MM.1S (cell line): ENCODE measurements at regions not wholly inside any gene's neighbourhood (a gene's known extent, or its start where the extent isn't known, plus 50 kb on each side); places are given as distances from the start of the nearest gene placed in this dataset.

Source experiments
- DNase-seq: peaks from one replicate; pipeline ENCODE4 v3.0.0-alpha.2; 2015
- H2AFZ ChIP-seq: fragments of 300-600 bp; sonication (generic); 2 replicates; pipeline ENCODE4 v1.6.0; 2016; ENCODE audit warnings: antibody characterized with exemption, low read length
- H3F3A ChIP-seq: fragments of 300-600 bp; sonication (generic); 2 replicates; pipeline ENCODE4 v1.6.1; 2016; ENCODE audit warnings: mild to moderate bottlenecking, antibody characterized with exemption, low read length, moderate library complexity, mixed read lengths; ENCODE audit not compliant: insufficient read depth
- H3K27ac ChIP-seq: fragments of 300-600 bp; sonication (generic); 2 replicates; pipeline ENCODE4 v1.5.1; 2016; ENCODE audit warnings: mild to moderate bottlenecking, low read length
- H3K27me3 ChIP-seq: fragments of 300-600 bp; sonication (generic); replicated peaks from 2 replicates; pipeline ENCODE4 v1.6.0; 2016; ENCODE audit warnings: low read length; ENCODE audit not compliant: insufficient read depth
- H3K36me3 ChIP-seq: fragments of 300-600 bp; sonication (generic); replicated peaks from 2 replicates; pipeline ENCODE4 v1.6.1; 2016; ENCODE audit warnings: mild to moderate bottlenecking, low read length, mixed read lengths; ENCODE audit not compliant: insufficient read depth
- H3K4me1 ChIP-seq: fragments of 300-600 bp; sonication (generic); 2 replicates; pipeline ENCODE4 v1.6.1; 2016; ENCODE audit warnings: low read length, mixed read lengths
- H3K4me2 ChIP-seq: fragments of 300-600 bp; sonication (generic); 2 replicates; pipeline ENCODE4 v1.6.0; 2016; ENCODE audit warnings: low read depth, low read length
- H3K4me3 ChIP-seq: fragments of 300-600 bp; sonication (generic); 2 replicates; pipeline ENCODE4 v1.5.1; 2016; ENCODE audit warnings: low read length, mixed read lengths
- H3K79me2 ChIP-seq: fragments of 300-600 bp; sonication (generic); 2 replicates; pipeline ENCODE4 v1.6.1; 2016; ENCODE audit warnings: mixed run types, low read length, mixed read lengths
- H3K9ac ChIP-seq: fragments of 300-600 bp; sonication (generic); 2 replicates; pipeline ENCODE4 v1.6.1; 2016; ENCODE audit warnings: low read length, mixed read lengths
- H3K9me2 ChIP-seq: fragments of 300-600 bp; sonication (generic); replicated peaks from 2 replicates; pipeline ENCODE4 v1.6.1; 2016; ENCODE audit warnings: mild to moderate bottlenecking, low read length, mixed read lengths; ENCODE audit not compliant: insufficient read depth
- H3K9me3 ChIP-seq: fragments of 300-600 bp; sonication (generic); replicated peaks from 2 replicates; pipeline ENCODE4 v1.6.1; 2016; ENCODE audit warnings: mild to moderate bottlenecking, low read length, mixed read lengths; ENCODE audit not compliant: insufficient read depth
- H4K20me1 ChIP-seq: fragments of 300-600 bp; sonication (generic); 2 replicates; pipeline ENCODE4 v1.6.1; 2016; ENCODE audit warnings: mild to moderate bottlenecking, low read length, moderate library complexity, mixed read lengths; ENCODE audit not compliant: insufficient read depth
- CTCF ChIP-seq: fragments of 300-600 bp; sonication (generic); IDR thresholded peaks from 2 replicates; pipeline ENCODE4 v1.5.1; 2016; ENCODE audit warnings: antibody characterized with exemption, low read length, mixed read lengths
- EZH2 ChIP-seq: fragments of 300-600 bp; sonication (generic); optimal IDR thresholded peaks from 2 replicates; pipeline ENCODE3; 2017; ENCODE audit warnings: low read depth, mild to moderate bottlenecking, antibody characterized with exemption, low read length, mixed read lengths
- EZH2phosphoT487 ChIP-seq: fragments of 300-600 bp; sonication (generic); IDR thresholded peaks from 2 replicates; pipeline ENCODE4 v1.6.1; 2018; ENCODE audit warnings: antibody characterized with exemption, low read length

DNA sequence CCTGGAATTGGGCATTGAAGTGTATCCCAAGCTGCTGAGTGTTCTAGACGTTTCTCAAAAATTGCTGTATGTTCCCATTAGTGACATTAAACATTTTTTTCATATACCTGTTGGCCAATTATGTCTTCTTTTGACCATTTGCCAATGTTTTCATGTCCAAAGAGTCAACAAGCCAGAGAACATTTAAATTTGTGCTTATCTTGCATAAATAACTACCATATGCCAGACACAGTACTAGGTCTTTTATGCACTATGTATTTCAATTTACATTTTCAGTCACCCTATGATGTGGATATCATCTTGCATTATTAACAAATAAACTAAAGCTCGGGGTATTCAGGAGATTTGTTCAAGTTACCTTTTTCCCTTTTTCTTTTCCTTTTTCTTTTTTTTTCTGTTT lies 632.9 kb upstream of the C16orf82 start:
- H3K9ac ChIP-seq: no peak overlapping the region
- H3K4me3 ChIP-seq: no peak overlapping the region
- H3K9me3 ChIP-seq: no peaks in the 10 kb centered on the region
- H3K4me1 ChIP-seq: no peaks in the 10 kb centered on the region
- TF ChIP-seq EZH2: no peak
- TF ChIP-seq EZH2phosphoT487: no peak
- no peak for TF ChIP-seq CTCF
- H3K36me3 ChIP-seq: no peaks in the 10 kb centered on the region; the same call in 1 of the 2 replicates
- H4K20me1 ChIP-seq: no peaks in the 10 kb centered on the region
- no peak overlapping the region for H3K4me2 ChIP-seq
- no peak overlapping the region for H3K27ac ChIP-seq
- H3K9me2 ChIP-seq: no peaks in the 10 kb centered on the region
- H2AFZ ChIP-seq: no peak overlapping the region
- DNase-seq: no peak
- no peaks in the 10 kb centered on the region for H3F3A ChIP-seq
- no peaks in the 10 kb centered on the region for H3K27me3 ChIP-seq
- no peaks in the 10 kb centered on the region for H3K79me2 ChIP-seq

- DNase-seq: no peak
- no peak overlapping the region for H3K4me2 ChIP-seq
- TF ChIP-seq EZH2: no peak
- no peak for TF ChIP-seq EZH2phosphoT487
- TF ChIP-seq CTCF: no peak
- H2AFZ ChIP-seq: no peak overlapping the region
- no peaks in the 10 kb centered on the region for H3K27me3 ChIP-seq
- no peak overlapping the region for H3K4me3 ChIP-seq
- no peaks in the 10 kb centered on the region for H3K9me3 ChIP-seq
- H3K9ac ChIP-seq: no peak overlapping the region
- H3K9me2 ChIP-seq: no peaks in the 10 kb centered on the region
- H3K27ac ChIP-seq: no peak overlapping the region
- no peaks in the 10 kb centered on the region for H3K4me1 ChIP-seq
- H3K36me3 ChIP-seq: no peaks in the 10 kb centered on the region; the same call in 1 of the 2 replicates
- no peaks in the 10 kb centered on the region for H4K20me1 ChIP-seq
- H3F3A ChIP-seq: no peaks in the 10 kb centered on the region
- H3K79me2 ChIP-seq: no peaks in the 10 kb centered on the region
These were observed 625.5 kb upstream of the C16orf82 start for GRCh38 chr16:26441178-26441577.

DNA sequence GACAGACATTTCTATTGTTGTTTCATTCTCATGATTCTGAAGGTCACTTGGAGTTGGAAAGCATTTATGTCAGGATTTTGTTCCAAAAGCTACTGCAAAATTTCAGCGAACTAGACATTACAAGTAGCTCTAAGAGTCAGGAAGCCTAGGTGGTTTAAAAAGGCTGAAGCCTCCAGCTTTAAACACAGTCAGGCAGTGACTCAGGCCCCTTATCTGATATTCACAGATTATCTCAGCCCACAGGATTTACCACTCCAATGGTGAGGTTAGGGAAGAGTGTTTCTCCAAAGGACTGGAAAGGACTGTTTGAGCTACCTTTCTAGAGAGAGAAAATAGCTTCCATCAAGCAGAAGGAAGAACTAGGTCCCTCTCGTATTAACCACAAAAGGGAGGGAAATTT lies 624.4 kb upstream of the C16orf82 start:
- Histone ChIP-seq H3K9me3 (no peaks in the 10 kb centered on the region), H2AFZ (no peak overlapping the region), H3K79me2 (no peaks in the 10 kb centered on the region), H3F3A (no peaks in the 10 kb centered on the region), H3K4me1 (no peaks in the 10 kb centered on the region), H3K4me2 (no peak overlapping the region), H3K9me2 (no peaks in the 10 kb centered on the region), H3K4me3 (no peak overlapping the region), H3K27ac (no peak overlapping the region), H4K20me1 (no peaks in the 10 kb centered on the region), H3K9ac (no peak overlapping the region), H3K36me3 (no peaks in the 10 kb centered on the region; the same call in 1 of the 2 replicates), H3K27me3 (no peaks in the 10 kb centered on the region)
- TF ChIP-seq EZH2: no peak
- TF ChIP-seq EZH2phosphoT487: no peak
- TF ChIP-seq CTCF: no peak
- DNase-seq: no peak
